GM23338 (cell line): ENCODE measurements at regions not wholly inside any gene's neighbourhood (a gene's known extent, or its start where the extent isn't known, plus 50 kb on each side); places are given as distances from the start of the nearest gene placed in this dataset.

ENCODE experiments used
- ATAC-seq: fragments of 200-7000 bp; cut with Tn5 transposase; 3 replicates; pipeline ENCODE4 v1.9.1; 2020
- DNase-seq: peaks from one replicate; pipeline ENCODE4 v3.0.0-alpha.2; 2015; ENCODE audit warnings: low spot score
- H2AFZ ChIP-seq: fragments of 200-600 bp; sonication (generic); 2 replicates; pipeline ENCODE4 v1.8.0; 2016; ENCODE audit warnings: antibody characterized with exemption, mild to moderate bottlenecking, moderate library complexity
- H3F3A ChIP-seq: fragments of 200-600 bp; sonication (generic); replicated peaks from 2 replicates; pipeline ENCODE4 v1.8.0; 2017; ENCODE audit warnings: antibody characterized with exemption, mixed run types, low read depth
- H3K27ac ChIP-seq: fragments of 200-600 bp; sonication (generic); 2 replicates; pipeline ENCODE4 v1.6.1; 2016; ENCODE audit warnings: low read depth
- H3K27me3 ChIP-seq: fragments of 200-600 bp; sonication (generic); 2 replicates; pipeline ENCODE4 v1.8.0; 2016; ENCODE audit warnings: mild to moderate bottlenecking, mixed run types, moderate library complexity; ENCODE audit not compliant: insufficient read depth
- H3K36me3 ChIP-seq: fragments of 200-600 bp; sonication (generic); 2 replicates; pipeline ENCODE4 v1.8.0; 2016; ENCODE audit warnings: mild to moderate bottlenecking; ENCODE audit not compliant: insufficient read depth
- H3K4me1 ChIP-seq: fragments of 200-600 bp; sonication (generic); 2 replicates; pipeline ENCODE4 v1.8.0; 2016; ENCODE audit warnings: mild to moderate bottlenecking, moderate library complexity; ENCODE audit not compliant: insufficient read depth
- H3K4me2 ChIP-seq: fragments of 200-600 bp; sonication (generic); 2 replicates; pipeline ENCODE4 v1.7.1; 2017; ENCODE audit warnings: mixed run types
- H3K4me3 ChIP-seq: fragments of 200-600 bp; sonication (generic); 2 replicates; pipeline ENCODE4 v1.6.1; 2016; ENCODE audit warnings: mixed run types
- H3K79me2 ChIP-seq: fragments of 200-600 bp; sonication (generic); replicated peaks from 2 replicates; pipeline ENCODE4 v1.8.0; 2017; ENCODE audit warnings: mild to moderate bottlenecking; ENCODE audit not compliant: insufficient read depth
- H3K9me2 ChIP-seq: fragments of 200-600 bp; sonication (generic); 2 replicates; pipeline ENCODE4 v1.8.0; 2017; ENCODE audit not compliant: insufficient read depth
- H4K20me1 ChIP-seq: fragments of 200-600 bp; sonication (generic); replicated peaks from 2 replicates; pipeline ENCODE4 v1.8.0; 2017; ENCODE audit warnings: mild to moderate bottlenecking; ENCODE audit not compliant: insufficient read depth
- H3K27ac Mint-ChIP-seq: 2 replicates; pipeline ENCODE4 v1.8.0; 2020; ENCODE audit warnings: inconsistent platforms, mild to moderate bottlenecking, moderate library complexity, mixed read lengths
- H3K27me3 Mint-ChIP-seq: 3 replicates; pipeline ENCODE4 v1.8.0; 2022; ENCODE audit warnings: low read depth, mild to moderate bottlenecking, moderate library complexity, mixed read lengths, inconsistent platforms; ENCODE audit not compliant: insufficient read depth, poor library complexity
- H3K36me3 Mint-ChIP-seq: 3 replicates; pipeline ENCODE4 v1.8.0; 2021; ENCODE audit warnings: low read depth, mild to moderate bottlenecking, inconsistent platforms, moderate library complexity, mixed read lengths
- H3K4me1 Mint-ChIP-seq: 3 replicates; pipeline ENCODE4 v1.8.0; 2020; ENCODE audit warnings: mild to moderate bottlenecking, inconsistent platforms, mixed read lengths
- H3K4me3 Mint-ChIP-seq: 3 replicates; pipeline ENCODE4 v1.8.0; 2021; ENCODE audit warnings: moderate library complexity, mild to moderate bottlenecking, inconsistent platforms, mixed read lengths
- H3K9me3 Mint-ChIP-seq: 3 replicates; pipeline ENCODE4 v1.8.0; 2020; ENCODE audit warnings: moderate library complexity, mild to moderate bottlenecking, inconsistent platforms, mixed read lengths
- CREB1 ChIP-seq: fragments of 250-450 bp; sonication (Bioruptor Pico); IDR thresholded peaks from 2 replicates; pipeline ENCODE4 v1.5.0; 2020; ENCODE audit warnings: low read depth, mild to moderate bottlenecking, moderate library complexity
- EZH2 ChIP-seq: fragments of 200-600 bp; sonication (generic); IDR thresholded peaks from one replicate; pipeline ENCODE4 v1.8.0; 2017; ENCODE audit warnings: antibody characterized with exemption, mild to moderate bottlenecking, low read depth; ENCODE audit not compliant: unreplicated experiment
- EZH2phosphoT487 ChIP-seq: fragments of 200-600 bp; sonication (generic); IDR thresholded peaks from one replicate; pipeline ENCODE4 v1.8.1; 2018; ENCODE audit warnings: antibody characterized with exemption; ENCODE audit not compliant: unreplicated experiment
- JUNB ChIP-seq: IDR thresholded peaks from one replicate; pipeline ENCODE4 v1.6.1; 2016; ENCODE audit warnings: antibody characterized with exemption; ENCODE audit not compliant: unreplicated experiment
- POLR2AphosphoS5 ChIP-seq: IDR thresholded peaks from 2 replicates; pipeline ENCODE4 v1.6.1; 2016; ENCODE audit warnings: antibody characterized with exemption, low read depth
- ZNF331 ChIP-seq: fragments of 250-450 bp; sonication (Bioruptor Pico); IDR thresholded peaks from 2 replicates; pipeline ENCODE4 v1.5.0; 2020; ENCODE audit warnings: low read depth, mild to moderate bottlenecking, moderate library complexity
- TF ChIP-seq, protein P1 (sequence below): IDR thresholded peaks from 2 replicates; pipeline ENCODE4 v1.6.1; 2016; ENCODE audit warnings: antibody characterized with exemption
- TF ChIP-seq, protein P2 (sequence below): IDR thresholded peaks from one replicate; pipeline ENCODE4 v1.6.1; 2018; ENCODE audit warnings: antibody characterized with exemption; ENCODE audit not compliant: unreplicated experiment

DNA sequence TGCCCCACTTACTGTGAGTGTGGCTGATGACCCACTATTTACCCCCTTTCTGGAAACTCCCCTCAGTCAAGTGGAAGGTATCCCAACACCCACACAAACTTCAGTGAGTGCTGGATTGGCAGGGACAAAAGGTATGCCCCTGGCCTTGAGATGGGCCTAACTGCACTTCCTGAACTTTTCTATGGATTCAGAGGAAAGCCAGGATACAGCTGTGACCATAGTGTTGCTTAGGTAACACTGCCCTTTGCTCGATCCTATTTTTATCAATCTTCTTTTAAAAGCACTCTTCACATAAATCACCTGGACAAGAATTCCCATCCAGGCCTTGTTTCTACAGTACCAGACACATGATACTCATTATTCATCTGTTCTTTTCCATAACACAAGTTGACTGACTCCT is 671.5 kb upstream of the SLC8A1 start (continued):
- no peak for TF ChIP-seq EZH2phosphoT487
- no peak for TF ChIP-seq ZNF331 (CRISPR knock-in tag)
- no peak for TF ChIP-seq JUNB
- TF ChIP-seq, protein P1, sequence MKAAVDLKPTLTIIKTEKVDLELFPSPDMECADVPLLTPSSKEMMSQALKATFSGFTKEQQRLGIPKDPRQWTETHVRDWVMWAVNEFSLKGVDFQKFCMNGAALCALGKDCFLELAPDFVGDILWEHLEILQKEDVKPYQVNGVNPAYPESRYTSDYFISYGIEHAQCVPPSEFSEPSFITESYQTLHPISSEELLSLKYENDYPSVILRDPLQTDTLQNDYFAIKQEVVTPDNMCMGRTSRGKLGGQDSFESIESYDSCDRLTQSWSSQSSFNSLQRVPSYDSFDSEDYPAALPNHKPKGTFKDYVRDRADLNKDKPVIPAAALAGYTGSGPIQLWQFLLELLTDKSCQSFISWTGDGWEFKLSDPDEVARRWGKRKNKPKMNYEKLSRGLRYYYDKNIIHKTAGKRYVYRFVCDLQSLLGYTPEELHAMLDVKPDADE: no peak
- TF ChIP-seq, protein P2, sequence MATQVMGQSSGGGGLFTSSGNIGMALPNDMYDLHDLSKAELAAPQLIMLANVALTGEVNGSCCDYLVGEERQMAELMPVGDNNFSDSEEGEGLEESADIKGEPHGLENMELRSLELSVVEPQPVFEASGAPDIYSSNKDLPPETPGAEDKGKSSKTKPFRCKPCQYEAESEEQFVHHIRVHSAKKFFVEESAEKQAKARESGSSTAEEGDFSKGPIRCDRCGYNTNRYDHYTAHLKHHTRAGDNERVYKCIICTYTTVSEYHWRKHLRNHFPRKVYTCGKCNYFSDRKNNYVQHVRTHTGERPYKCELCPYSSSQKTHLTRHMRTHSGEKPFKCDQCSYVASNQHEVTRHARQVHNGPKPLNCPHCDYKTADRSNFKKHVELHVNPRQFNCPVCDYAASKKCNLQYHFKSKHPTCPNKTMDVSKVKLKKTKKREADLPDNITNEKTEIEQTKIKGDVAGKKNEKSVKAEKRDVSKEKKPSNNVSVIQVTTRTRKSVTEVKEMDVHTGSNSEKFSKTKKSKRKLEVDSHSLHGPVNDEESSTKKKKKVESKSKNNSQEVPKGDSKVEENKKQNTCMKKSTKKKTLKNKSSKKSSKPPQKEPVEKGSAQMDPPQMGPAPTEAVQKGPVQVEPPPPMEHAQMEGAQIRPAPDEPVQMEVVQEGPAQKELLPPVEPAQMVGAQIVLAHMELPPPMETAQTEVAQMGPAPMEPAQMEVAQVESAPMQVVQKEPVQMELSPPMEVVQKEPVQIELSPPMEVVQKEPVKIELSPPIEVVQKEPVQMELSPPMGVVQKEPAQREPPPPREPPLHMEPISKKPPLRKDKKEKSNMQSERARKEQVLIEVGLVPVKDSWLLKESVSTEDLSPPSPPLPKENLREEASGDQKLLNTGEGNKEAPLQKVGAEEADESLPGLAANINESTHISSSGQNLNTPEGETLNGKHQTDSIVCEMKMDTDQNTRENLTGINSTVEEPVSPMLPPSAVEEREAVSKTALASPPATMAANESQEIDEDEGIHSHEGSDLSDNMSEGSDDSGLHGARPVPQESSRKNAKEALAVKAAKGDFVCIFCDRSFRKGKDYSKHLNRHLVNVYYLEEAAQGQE: no peak

DNA sequence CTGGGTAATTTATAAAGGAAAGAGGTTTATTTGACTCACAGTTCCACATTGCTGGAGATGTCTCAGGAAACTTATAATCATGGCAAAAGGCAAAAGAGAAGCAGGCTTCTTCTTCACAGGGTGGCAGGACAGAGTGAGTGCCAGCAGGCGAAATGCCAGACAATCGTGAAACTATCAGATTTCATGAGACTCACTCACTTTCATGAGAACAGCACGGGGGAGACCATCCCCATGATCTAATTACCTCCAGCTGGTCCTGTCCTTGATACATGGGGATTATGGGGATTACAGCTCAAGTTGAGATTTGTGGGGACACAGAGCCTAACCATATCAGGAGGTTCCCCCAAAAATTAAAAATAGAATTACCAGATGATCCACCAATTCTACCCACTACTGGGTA is 675.5 kb upstream of the SLC8A1 start:
- H2AFZ ChIP-seq: no peak overlapping the region
- no peaks in the 10 kb centered on the region for H3K4me1 ChIP-seq
- H3K4me3 ChIP-seq: no peak overlapping the region
- Mint-ChIP-seq H3K4me1 (no peaks in the 10 kb centered on the region; the same call in 2 of the 3 replicates), H3K4me3 (no peak overlapping the region), H3K9me3 (peaks cover 15% of the 10 kb centered on the region), H3K27me3 (peaks cover 2% of the 10 kb centered on the region), H3K36me3 (peaks cover 10% of the 10 kb centered on the region), H3K27ac (no peak overlapping the region)
- no peak for TF ChIP-seq POLR2AphosphoS5
- TF ChIP-seq EZH2phosphoT487: no peak
- TF ChIP-seq EZH2: no peak
- TF ChIP-seq, protein P2: no peak
- TF ChIP-seq ZNF331 (CRISPR knock-in tag): no peak
- TF ChIP-seq CREB1 (CRISPR knock-in tag): no peak
- H4K20me1 ChIP-seq: no peaks in the 10 kb centered on the region
- no peaks in the 10 kb centered on the region for H3F3A ChIP-seq
- H3K27me3 ChIP-seq: no peaks in the 10 kb centered on the region
- H3K9me2 ChIP-seq: no peaks in the 10 kb centered on the region
- no peak for ATAC-seq
- 0 out of 2 replicates have a peak, but pooled peaks cover 3% of the 10 kb centered on the region for H3K36me3 ChIP-seq
- no peak overlapping the region for H3K27ac ChIP-seq
- DNase-seq: no peak
- no peaks in the 10 kb centered on the region for H3K79me2 ChIP-seq
- H3K4me2 ChIP-seq: no peak overlapping the region
